Choroid plexus epithelial cell (primary cell): ENCODE measurements at regions not wholly inside any gene's neighbourhood (a gene's known extent, or its start where the extent isn't known, plus 50 kb on each side); places are given as distances from the start of the nearest gene placed in this dataset.

Experiments used
- DNase-seq: peaks from one replicate; pipeline ENCODE4 v3.0.0-alpha.2; 2010; ENCODE audit warnings: low read depth
- H3K4me3 ChIP-seq: 2 replicates; pipeline ENCODE4 v1.5.1; 2011; ENCODE audit warnings: low read depth, mild to moderate bottlenecking, control low read depth, low read length, moderate library complexity
- TF ChIP-seq, protein P1 (sequence below): conservative IDR thresholded peaks from 2 replicates; pipeline ENCODE4 v1.5.1; 2011; ENCODE audit warnings: low read depth, mild to moderate bottlenecking, control low read depth, inconsistent platforms, low read length, moderate library complexity

DNA sequence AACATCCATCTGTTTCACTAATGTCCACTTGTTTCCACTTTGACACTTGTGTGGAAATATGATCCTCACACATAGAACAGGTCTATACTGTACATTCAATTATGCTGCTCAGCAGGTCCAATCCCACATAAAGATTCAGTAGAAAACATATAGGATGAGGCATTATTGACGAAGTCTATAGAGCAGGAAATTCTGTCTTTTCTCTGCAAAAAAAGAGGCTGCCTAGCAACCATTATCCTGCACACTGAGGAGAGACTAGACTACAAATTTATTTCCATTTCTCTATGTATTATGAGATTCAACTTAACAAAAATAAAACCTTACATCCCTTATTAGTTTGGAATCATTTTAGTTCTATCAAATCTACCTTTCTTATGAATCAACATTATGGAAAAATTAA lies 204.6 kb upstream of the POM121L12 start:
- no peak for DNase-seq
- H3K4me3 ChIP-seq = no peak overlapping the region
- TF ChIP-seq, protein P1, sequence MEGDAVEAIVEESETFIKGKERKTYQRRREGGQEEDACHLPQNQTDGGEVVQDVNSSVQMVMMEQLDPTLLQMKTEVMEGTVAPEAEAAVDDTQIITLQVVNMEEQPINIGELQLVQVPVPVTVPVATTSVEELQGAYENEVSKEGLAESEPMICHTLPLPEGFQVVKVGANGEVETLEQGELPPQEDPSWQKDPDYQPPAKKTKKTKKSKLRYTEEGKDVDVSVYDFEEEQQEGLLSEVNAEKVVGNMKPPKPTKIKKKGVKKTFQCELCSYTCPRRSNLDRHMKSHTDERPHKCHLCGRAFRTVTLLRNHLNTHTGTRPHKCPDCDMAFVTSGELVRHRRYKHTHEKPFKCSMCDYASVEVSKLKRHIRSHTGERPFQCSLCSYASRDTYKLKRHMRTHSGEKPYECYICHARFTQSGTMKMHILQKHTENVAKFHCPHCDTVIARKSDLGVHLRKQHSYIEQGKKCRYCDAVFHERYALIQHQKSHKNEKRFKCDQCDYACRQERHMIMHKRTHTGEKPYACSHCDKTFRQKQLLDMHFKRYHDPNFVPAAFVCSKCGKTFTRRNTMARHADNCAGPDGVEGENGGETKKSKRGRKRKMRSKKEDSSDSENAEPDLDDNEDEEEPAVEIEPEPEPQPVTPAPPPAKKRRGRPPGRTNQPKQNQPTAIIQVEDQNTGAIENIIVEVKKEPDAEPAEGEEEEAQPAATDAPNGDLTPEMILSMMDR = no peak

- H3K4me3 ChIP-seq = no peak overlapping the region
- TF ChIP-seq, protein P1 = no peak
- DNase-seq = no peak
Observed at GRCh38 chr7:52826515-52827265, 208.7 kb upstream of the POM121L12 start.

DNA sequence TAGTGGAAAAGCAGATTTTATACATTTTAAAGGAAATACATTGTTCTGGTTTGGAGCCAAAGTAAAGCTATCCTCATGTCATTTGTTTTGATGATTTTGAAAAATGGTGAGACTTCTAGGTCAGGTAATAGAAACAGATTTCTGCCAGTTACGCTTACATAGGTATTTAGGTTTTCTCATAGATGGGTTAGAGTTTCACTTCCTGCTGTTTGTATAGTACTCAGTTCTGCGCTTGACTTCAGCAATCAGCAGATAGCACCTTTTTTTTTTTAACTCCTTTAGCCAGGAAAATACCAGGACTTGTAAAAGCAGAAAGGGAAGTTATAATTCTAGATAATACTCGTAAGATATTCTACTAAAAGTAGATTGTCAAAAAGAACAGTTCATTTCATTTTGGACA lies 209.8 kb upstream of the POM121L12 start:
- TF ChIP-seq, protein P1 = no peak
- no peak for DNase-seq
- H3K4me3 ChIP-seq = no peak overlapping the region

- H3K4me3 ChIP-seq = no peak overlapping the region
- TF ChIP-seq, protein P1 = no peak
- DNase-seq = no peak
Observed at GRCh38 chr7:52811537-52811936, 223.9 kb upstream of the POM121L12 start.

GRCh38 chr7:52799817-52800216 lies 235.6 kb upstream of the POM121L12 start:
- no peak overlapping the region for H3K4me3 ChIP-seq
- no peak for DNase-seq
- TF ChIP-seq, protein P1 = no peak

DNA sequence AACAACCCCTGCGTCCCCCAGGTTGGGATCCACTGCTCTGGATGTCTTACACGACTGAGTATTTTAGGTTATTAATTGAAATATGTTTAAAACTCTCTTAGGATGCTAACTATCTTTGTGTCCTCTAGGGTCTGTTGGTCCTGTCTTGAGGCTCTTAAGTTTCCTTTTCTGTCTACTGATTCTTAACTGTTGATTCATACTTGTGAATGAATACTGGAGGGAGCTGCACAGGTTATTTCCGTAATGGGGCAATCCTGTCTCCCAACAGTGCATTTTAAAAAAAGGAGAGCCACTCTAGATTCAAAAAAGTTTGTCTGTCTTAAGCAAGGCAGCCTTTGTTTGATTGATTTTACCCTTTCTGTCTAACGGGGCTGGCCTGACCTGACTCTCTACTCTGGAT lies 237.6 kb upstream of the POM121L12 start:
- no peak for DNase-seq
- H3K4me3 ChIP-seq = no peak overlapping the region
- TF ChIP-seq, protein P1 = no peak

DNA sequence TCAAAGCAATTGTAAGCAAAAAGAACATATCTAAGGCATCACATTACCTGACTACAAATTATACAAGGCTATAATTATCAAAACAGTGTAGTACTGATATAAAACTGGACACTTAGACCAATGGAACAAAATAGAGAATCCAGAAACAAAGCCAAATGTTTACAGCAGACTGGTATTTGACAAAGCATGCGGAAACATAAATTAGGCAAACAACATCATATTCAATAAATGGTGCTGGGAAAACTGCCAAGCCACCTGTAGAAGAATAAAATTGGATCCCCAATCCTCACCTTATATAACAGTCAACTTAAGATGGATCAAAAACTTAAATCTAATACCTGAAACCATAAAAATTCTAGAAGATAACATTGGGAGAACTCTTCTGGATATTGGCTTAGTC lies 240.8 kb upstream of the POM121L12 start:
- no peak overlapping the region for H3K4me3 ChIP-seq
- TF ChIP-seq, protein P1 = no peak
- DNase-seq = no peak
